DND-41 (cell line): ENCODE measurements at regions not wholly inside any gene's neighbourhood (a gene's known extent, or its start where the extent isn't known, plus 50 kb on each side); places are given as distances from the start of the nearest gene placed in this dataset.

Experiments used
- CTCF ChIP-seq: IDR thresholded peaks from 2 replicates; pipeline ENCODE4 v1.5.1; 2012; ENCODE audit warnings: borderline replicate concordance, low read length, moderate library complexity, mild to moderate bottlenecking; ENCODE audit not compliant: poor library complexity, severe bottlenecking; ENCODE audit errors: extremely low read depth
- EZH2 ChIP-seq: IDR thresholded peaks from 3 replicates; pipeline ENCODE4 v1.6.1; 2012; ENCODE audit warnings: borderline replicate concordance, low read depth, mild to moderate bottlenecking, moderate library complexity, low read length, inconsistent platforms; ENCODE audit not compliant: severe bottlenecking

- TF ChIP-seq EZH2 (no peak), CTCF (no peak)
These were observed 1571.3 kb downstream of the TSPY10 start for GRCh38 chrY:11099004-11099403.
